IMR-90 (cell line): ENCODE measurements at regions not wholly inside any gene's neighbourhood (a gene's known extent, or its start where the extent isn't known, plus 50 kb on each side); places are given as distances from the start of the nearest gene placed in this dataset.

ENCODE experiments used
- ATAC-seq: fragments of 200-7000 bp; cut with Tn5 transposase; 2 replicates; pipeline ENCODE4 v1.9.1; 2020; ENCODE audit warnings: low read depth, mild to moderate bottlenecking, moderate library complexity
- BruUV-seq: library from RNA; stranded (reverse); fragments of 400-500 nt; replicated peaks from 2 replicates; lab custom pipeline; 2021; lab: Mats Ljungman, UMichigan
- CTCF ChIA-PET: fragments of 300-600 bp; formaldehyde crosslinking; extraction: SDS; loops from one replicate; lab custom pipeline; 2021; ENCODE audit warnings: antibody characterized with exemption; lab: Yijun Ruan, JAX
- POLR2A ChIA-PET: fragments of 300-600 bp; sonication (Branson Sonifier 250); formaldehyde crosslinking; loops from one replicate; lab custom pipeline; 2022; ENCODE audit warnings: antibody characterized with exemption; ENCODE audit not compliant: unreplicated experiment; lab: Charles Lee
- DNase-seq: peaks from one replicate; pipeline ENCODE4 v3.0.0; 2013
- H2AFZ ChIP-seq: replicated peaks from 2 replicates; pipeline ENCODE3; 2013; ENCODE audit warnings: low read length, mild to moderate bottlenecking; ENCODE audit not compliant: poor library complexity
- H2AK5ac ChIP-seq: 2 replicates; pipeline ENCODE4 v1.6.1; 2013; ENCODE audit warnings: low read depth, low read length, inconsistent platforms
- H2AK9ac ChIP-seq: replicated peaks from 2 replicates; pipeline ENCODE3; 2013; ENCODE audit warnings: mild to moderate bottlenecking, low read depth, low read length, moderate library complexity; ENCODE audit not compliant: poor library complexity
- H2BK120ac ChIP-seq: 2 replicates; pipeline ENCODE4 v1.6.1; 2013; ENCODE audit warnings: low read depth, low read length, inconsistent platforms
- H2BK15ac ChIP-seq: 3 replicates; pipeline ENCODE4 v1.6.1; 2013; ENCODE audit warnings: low read depth, low read length, inconsistent platforms
- H2BK20ac ChIP-seq: 2 replicates; pipeline ENCODE4 v1.6.1; 2013; ENCODE audit warnings: low read depth, mild to moderate bottlenecking, inconsistent platforms, low read length, moderate library complexity
- H2BK5ac ChIP-seq: 2 replicates; pipeline ENCODE4 v1.6.1; 2013; ENCODE audit warnings: mild to moderate bottlenecking, low read depth, low read length, inconsistent platforms; ENCODE audit not compliant: poor library complexity, severe bottlenecking
- H3K14ac ChIP-seq: replicated peaks from 2 replicates; pipeline ENCODE4 v1.6.1; 2013; ENCODE audit warnings: low read depth, low read length, inconsistent platforms
- H3K18ac ChIP-seq: 2 replicates; pipeline ENCODE4 v1.6.1; 2013; ENCODE audit warnings: low read depth, low read length, control low read depth
- H3K23ac ChIP-seq: 2 replicates; pipeline ENCODE4 v1.6.1; 2013; ENCODE audit warnings: low read depth, low read length, inconsistent platforms
- H3K27ac ChIP-seq: 2 replicates; pipeline ENCODE4 v1.5.1; 2013; ENCODE audit warnings: mild to moderate bottlenecking, control low read depth, low read length; ENCODE audit not compliant: insufficient read depth
- H3K27me3 ChIP-seq: 2 replicates; pipeline ENCODE4 v1.6.1; 2013; ENCODE audit warnings: low read length; ENCODE audit not compliant: control insufficient read depth, insufficient read depth
- H3K36me3 ChIP-seq: 2 replicates; pipeline ENCODE4 v1.6.1; 2013; ENCODE audit warnings: low read length, mixed read lengths; ENCODE audit not compliant: control insufficient read depth, insufficient read depth
- H3K4ac ChIP-seq: 2 replicates; pipeline ENCODE4 v1.6.1; 2013; ENCODE audit warnings: low read depth, low read length, inconsistent platforms
- H3K4me1 ChIP-seq: 2 replicates; pipeline ENCODE4 v1.6.1; 2013; ENCODE audit warnings: low read length, mixed read lengths; ENCODE audit not compliant: control insufficient read depth, insufficient read depth
- H3K4me2 ChIP-seq: 2 replicates; pipeline ENCODE4 v1.6.1; 2013; ENCODE audit warnings: low read depth, mild to moderate bottlenecking, control low read depth, low read length, moderate library complexity
- H3K4me3 ChIP-seq: 2 replicates; pipeline ENCODE4 v1.5.1; 2013; ENCODE audit warnings: low read depth, mild to moderate bottlenecking, control low read depth, low read length, moderate library complexity; ENCODE audit not compliant: insufficient read depth
- H3K56ac ChIP-seq: 2 replicates; pipeline ENCODE4 v1.6.1; 2013; ENCODE audit warnings: low read length, inconsistent platforms; ENCODE audit not compliant: insufficient read depth; ENCODE audit errors: extremely low read depth
- H3K79me1 ChIP-seq, 2 experiments: 2 replicates each; pipeline ENCODE4 v1.6.1; 2013; ENCODE audit warnings: low read length in 2 of 2, inconsistent platforms in 1 of 2, low read depth in 1 of 2
- H3K9ac ChIP-seq: 2 replicates; pipeline ENCODE4 v1.6.1; 2013; ENCODE audit warnings: low read depth, low read length, control low read depth
- H3K9me1 ChIP-seq: 2 replicates; pipeline ENCODE4 v1.6.1; 2013; ENCODE audit warnings: low read length, inconsistent platforms; ENCODE audit not compliant: insufficient read depth
- H3K9me3 ChIP-seq: 2 replicates; pipeline ENCODE4 v1.6.1; 2013; ENCODE audit warnings: low read length; ENCODE audit not compliant: control insufficient read depth, insufficient read depth
- H4K20me1 ChIP-seq: 2 replicates; pipeline ENCODE4 v1.6.1; 2013; ENCODE audit warnings: low read length, inconsistent platforms; ENCODE audit not compliant: insufficient read depth
- H4K5ac ChIP-seq: 2 replicates; pipeline ENCODE4 v1.6.1; 2013; ENCODE audit warnings: mild to moderate bottlenecking, low read depth, low read length, control low read depth
- H4K8ac ChIP-seq, 2 experiments: 2 replicates each; pipeline ENCODE4 v1.6.1; 2013; ENCODE audit warnings: low read depth in 2 of 2, low read length in 2 of 2, control low read depth in 1 of 2, inconsistent platforms in 1 of 2
- H4K91ac ChIP-seq: 2 replicates; pipeline ENCODE4 v1.6.1; 2013; ENCODE audit warnings: low read depth, low read length, inconsistent platforms; ENCODE audit not compliant: insufficient read depth
- CEBPB ChIP-seq: IDR thresholded peaks from 2 replicates; pipeline ENCODE4 v1.6.1; 2012; ENCODE audit warnings: low read depth, low read length, improper control_type of control experiment
- CHD1 ChIP-seq: IDR thresholded peaks from 2 replicates; pipeline ENCODE4 v1.6.1; 2012; ENCODE audit warnings: low read depth, low read length, improper control_type of control experiment
- CTCF ChIP-seq: conservative IDR thresholded peaks from 2 replicates; pipeline ENCODE4 v1.5.1; 2012; ENCODE audit warnings: mild to moderate bottlenecking, low read depth, low read length, improper control_type of control experiment
- FOS ChIP-seq: fragments of 150-350 bp; IDR thresholded peaks from 2 replicates; pipeline ENCODE4 v1.6.1; 2016; ENCODE audit warnings: low read depth, low read length
- MAFK ChIP-seq: IDR thresholded peaks from 2 replicates; pipeline ENCODE4 v1.6.1; 2012; ENCODE audit warnings: low read depth, low read length, improper control_type of control experiment
- MAZ ChIP-seq: IDR thresholded peaks from 2 replicates; pipeline ENCODE4 v1.6.1; 2012; ENCODE audit warnings: low read depth, mild to moderate bottlenecking, low read length, improper control_type of control experiment, moderate library complexity, borderline replicate concordance
- MXI1 ChIP-seq: IDR thresholded peaks from 2 replicates; pipeline ENCODE4 v1.6.1; 2012; ENCODE audit warnings: low read depth, mild to moderate bottlenecking, low read length, moderate library complexity, borderline replicate concordance
- NFE2L2 ChIP-seq: fragments of 150-350 bp; IDR thresholded peaks from 2 replicates; pipeline ENCODE4 v1.6.1; 2016; ENCODE audit warnings: low read depth, mild to moderate bottlenecking, low read length
- RAD21 ChIP-seq: IDR thresholded peaks from 2 replicates; pipeline ENCODE4 v1.6.1; 2012; ENCODE audit warnings: low read length, improper control_type of control experiment
- RFX5 ChIP-seq: IDR thresholded peaks from 2 replicates; pipeline ENCODE4 v1.8.0; 2012; ENCODE audit warnings: low read depth, mild to moderate bottlenecking, low read length, moderate library complexity
- SMC3 ChIP-seq: fragments of 150-350 bp; IDR thresholded peaks from 2 replicates; pipeline ENCODE4 v1.6.1; 2016; ENCODE audit warnings: low read depth, mild to moderate bottlenecking, antibody characterized with exemption, low read length, moderate library complexity
- WGBS, 2 experiments: methylation state at CpG; one replicate each; pipeline versions ENCODE4 v1.1.5 to v1.1.7; 2013; ENCODE audit warnings: missing lambda C conversion rate in 2 of 2; ENCODE audit not compliant: insufficient read length in 1 of 2; ENCODE audit errors: extremely low coverage in 2 of 2; 5-methylcytosine and 5-hydroxymethylcytosine counted together
- dilution Hi-C: fragments of 300-500 bp; cut with HindIII; formaldehyde crosslinking; loops from one replicate; pipeline ENCODE4 v1.14.3; 2018; ENCODE audit warnings: low sequenced_read_pairs; ENCODE audit not compliant: unreplicated experiment
- in situ Hi-C: fragments of 300-500 bp; cut with MboI; formaldehyde crosslinking; loops from 3 replicates; pipeline ENCODE4 v1.14.3; 2019; ENCODE audit warnings: low sequenced_read_pairs, inconsistent platforms, mixed read lengths
- intact Hi-C: fragments of 100-400 bp; cut with micrococcal nuclease; formaldehyde crosslinking; loops from 2 replicates; pipeline ENCODE4 v1.10.0; 2022
- TF ChIP-seq, protein P1 (sequence below): fragments of 150-350 bp; IDR thresholded peaks from 2 replicates; pipeline ENCODE4 v1.6.1; 2016; ENCODE audit warnings: low read depth, mild to moderate bottlenecking, low read length, moderate library complexity, borderline replicate concordance
- TF ChIP-seq, protein P2 (sequence below): fragments of 150-350 bp; IDR thresholded peaks from 2 replicates; pipeline ENCODE4 v1.6.1; 2017; ENCODE audit warnings: mild to moderate bottlenecking, antibody characterized with exemption, low read length, low read depth

DNA sequence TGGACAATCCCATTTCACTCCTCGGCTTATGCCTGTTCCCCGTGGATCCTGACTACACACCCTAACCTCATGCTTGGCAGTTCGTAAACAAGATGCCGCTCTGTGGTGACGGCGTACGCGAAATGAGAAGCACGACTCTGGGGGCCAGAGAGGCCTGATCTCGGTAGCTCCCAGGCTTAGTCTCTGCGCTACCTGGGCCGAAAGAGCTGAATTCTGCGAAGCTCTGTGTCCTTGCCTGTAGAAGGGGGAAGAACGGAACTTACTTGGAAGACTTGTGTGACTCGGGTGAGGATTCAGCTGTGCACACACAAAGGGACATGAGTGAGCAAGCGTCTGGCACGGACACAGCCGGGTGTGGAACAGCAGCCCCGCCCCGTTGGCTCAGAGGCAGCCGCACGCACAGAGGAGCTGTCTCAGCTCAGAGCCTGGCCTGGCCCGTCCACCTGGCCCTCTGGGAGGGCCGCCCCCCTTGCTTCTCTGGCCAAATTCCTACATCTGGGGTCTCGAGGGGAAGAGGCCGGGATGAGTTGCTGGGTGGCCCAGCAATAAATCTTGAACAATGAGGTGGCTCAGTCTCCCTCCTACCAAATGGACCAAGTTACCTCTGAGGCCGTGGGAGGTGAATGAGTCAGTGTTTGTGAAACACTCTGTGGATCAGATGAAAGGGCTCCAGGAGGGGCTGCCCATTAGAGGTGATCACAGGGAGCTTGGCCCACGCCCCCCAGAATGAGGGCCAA lies 83.8 kb downstream of the PDGFA start:
- Histone ChIP-seq H3K9me3 (no peaks in the 10 kb centered on the region), H3K23ac (no peak overlapping the region), H3K27me3 (peaks cover 41% of the 10 kb centered on the region), H3K9ac (no peak overlapping the region), H3K4me3 (no peak overlapping the region), H3K4me1 (peaks cover 2% of the 10 kb centered on the region; the same call in 1 of the 2 replicates), H3K9me1 (no peaks in the 10 kb centered on the region), H2BK5ac (no peak overlapping the region), H2AK5ac (no peak overlapping the region), H2AK9ac (no peak overlapping the region), H2BK15ac (no peak overlapping the region), H3K36me3 (no peaks in the 10 kb centered on the region), H3K56ac (no peak overlapping the region), H4K91ac (no peak overlapping the region), H3K4ac (no peak overlapping the region), H4K20me1 (no peaks in the 10 kb centered on the region), H4K8ac (no peak overlapping the region), H3K18ac (no peak overlapping the region), H3K27ac (no peak overlapping the region), H2BK20ac (no peak overlapping the region), H3K4me2 (no peak overlapping the region), H2AFZ (no peak overlapping the region), H3K79me1 (no peaks in the 10 kb centered on the region), H2BK120ac (no peak overlapping the region), H3K14ac (no peak overlapping the region), H4K5ac (no peak overlapping the region)
- ATAC-seq: no peak
- TF ChIP-seq SMC3 (no peak), RAD21 (no peak), NFE2L2 (no peak), MAFK (no peak), FOS (no peak), MAZ (no peak), CTCF (no peak), CEBPB (no peak), MXI1 (no peak), RFX5 (no peak), CHD1 (no peak)
- TF ChIP-seq, protein P1, sequence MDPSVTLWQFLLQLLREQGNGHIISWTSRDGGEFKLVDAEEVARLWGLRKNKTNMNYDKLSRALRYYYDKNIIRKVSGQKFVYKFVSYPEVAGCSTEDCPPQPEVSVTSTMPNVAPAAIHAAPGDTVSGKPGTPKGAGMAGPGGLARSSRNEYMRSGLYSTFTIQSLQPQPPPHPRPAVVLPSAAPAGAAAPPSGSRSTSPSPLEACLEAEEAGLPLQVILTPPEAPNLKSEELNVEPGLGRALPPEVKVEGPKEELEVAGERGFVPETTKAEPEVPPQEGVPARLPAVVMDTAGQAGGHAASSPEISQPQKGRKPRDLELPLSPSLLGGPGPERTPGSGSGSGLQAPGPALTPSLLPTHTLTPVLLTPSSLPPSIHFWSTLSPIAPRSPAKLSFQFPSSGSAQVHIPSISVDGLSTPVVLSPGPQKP: no peak
- TF ChIP-seq, protein P2, sequence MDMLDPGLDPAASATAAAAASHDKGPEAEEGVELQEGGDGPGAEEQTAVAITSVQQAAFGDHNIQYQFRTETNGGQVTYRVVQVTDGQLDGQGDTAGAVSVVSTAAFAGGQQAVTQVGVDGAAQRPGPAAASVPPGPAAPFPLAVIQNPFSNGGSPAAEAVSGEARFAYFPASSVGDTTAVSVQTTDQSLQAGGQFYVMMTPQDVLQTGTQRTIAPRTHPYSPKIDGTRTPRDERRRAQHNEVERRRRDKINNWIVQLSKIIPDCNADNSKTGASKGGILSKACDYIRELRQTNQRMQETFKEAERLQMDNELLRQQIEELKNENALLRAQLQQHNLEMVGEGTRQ: no peak
- intact Hi-C loops (no loop called here), in situ Hi-C loops (no loop called here), dilution Hi-C loops (no loop called here)
- BruUV-seq: no TSS peak
- ChIA-PET CTCF (no interaction called here), POLR2A (no interaction called here)
- peak; percentile 5 for DNase-seq
- 50% methylated on average over 7 of the region's 28 CpGs; no CpG with 5 or more reads in 1 of the 2 experiments for WGBS, 2 experiments
